B cell (primary cell): ENCODE measurements at regions not wholly inside any gene's neighbourhood (a gene's known extent, or its start where the extent isn't known, plus 50 kb on each side); places are given as distances from the start of the nearest gene placed in this dataset.

ENCODE experiments used
- ATAC-seq: fragments of 200-7000 bp; cut with Tn5 transposase; one replicate; pipeline ENCODE4 v1.10.0; 2021; ENCODE audit warnings: low read depth, mild to moderate bottlenecking, moderate number of reproducible peaks, moderate library complexity
- CTCF ChIA-PET: fragments of 350-600 bp; sonication (Branson Sonifier 250); formaldehyde crosslinking; loops from one replicate; lab custom pipeline; 2021; ENCODE audit warnings: antibody characterized with exemption, inconsistent platforms; lab: Charles Lee
- POLR2A ChIA-PET: fragments of 350-600 bp; sonication (Branson Sonifier 250); formaldehyde crosslinking; loops from one replicate; lab custom pipeline; 2021; ENCODE audit warnings: antibody characterized with exemption; lab: Charles Lee
- DNase-seq: peaks from one replicate; pipeline ENCODE4 v3.0.0; 2013
- H2AFZ ChIP-seq: 2 replicates; pipeline ENCODE4 v1.6.1; 2012; ENCODE audit warnings: mild to moderate bottlenecking, low read depth, low read length; ENCODE audit not compliant: insufficient read depth, poor library complexity, severe bottlenecking
- H3K27ac ChIP-seq, 2 donors: 1 replicate in 1 of 2; 2 replicates in 1 of 2; pipeline ENCODE4 v1.5.1; 2012 to 2013; ENCODE audit warnings: low read length in 2 of 2, mild to moderate bottlenecking in 2 of 2, moderate library complexity in 1 of 2
- H3K27me3 ChIP-seq, 4 experiments: fragments of 200-600 bp in 1 of 4; sonication (generic) in 1 of 4; replicated peaks in 1 of 4; 1 replicate in 2 of 4; 2 replicates in 2 of 4; pipeline versions ENCODE4 v1.6.1 to v1.7.0; 2013 to 2016; ENCODE audit warnings: low read length in 3 of 4, mild to moderate bottlenecking in 2 of 4, mixed read lengths in 1 of 4, moderate library complexity in 1 of 4; ENCODE audit not compliant: insufficient read depth in 4 of 4, control insufficient read depth in 3 of 4; ENCODE audit errors: control extremely low read depth in 1 of 4
- H3K36me3 ChIP-seq, 2 experiments: replicated peaks in 1 of 2; 1 replicate in 1 of 2; 2 replicates in 1 of 2; pipeline versions ENCODE4 v1.6.1 to v1.7.1; 2013; ENCODE audit warnings: low read length in 1 of 2; ENCODE audit not compliant: insufficient read depth in 2 of 2, control insufficient read depth in 1 of 2; ENCODE audit errors: control extremely low read depth in 1 of 2, extremely low read depth in 1 of 2
- H3K4me1 ChIP-seq, 2 donors: fragments of 200-600 bp in 1 of 2; sonication (generic) in 1 of 2; 1 replicate in 1 of 2; 2 replicates in 1 of 2; pipeline versions ENCODE4 v1.5.1 to v1.6.1; 2013 to 2017; ENCODE audit warnings: low read length in 2 of 2; ENCODE audit not compliant: control insufficient read depth in 2 of 2, insufficient read depth in 2 of 2
- H3K4me2 ChIP-seq: replicated peaks from 2 replicates; pipeline ENCODE3; 2012; ENCODE audit warnings: mild to moderate bottlenecking, low read depth, low read length; ENCODE audit not compliant: poor library complexity, severe bottlenecking
- H3K4me3 ChIP-seq, 5 experiments: fragments of 200-600 bp in 1 of 5; sonication (generic) in 1 of 5; 1 replicate in 3 of 5; 2 replicates in 2 of 5; pipeline versions ENCODE4 v1.5.1 to v1.7.0; 2011 to 2016; ENCODE audit warnings: low read length in 4 of 5, mild to moderate bottlenecking in 4 of 5, low read depth in 2 of 5, control low read depth in 1 of 5, moderate library complexity in 1 of 5; ENCODE audit not compliant: insufficient read depth in 1 of 5; ENCODE audit errors: control extremely low read depth in 1 of 5, extremely low read depth in 1 of 5
- H3K79me2 ChIP-seq: fragments of 200-600 bp; sonication (generic); one replicate; pipeline ENCODE4 v1.6.0; 2016; ENCODE audit warnings: low read length; ENCODE audit not compliant: control insufficient read depth, insufficient read depth
- H3K9ac ChIP-seq: fragments of 200-600 bp; sonication (generic); 2 replicates; pipeline ENCODE4 v1.6.1; 2017; ENCODE audit warnings: mild to moderate bottlenecking, low read length, moderate library complexity
- H3K9me3 ChIP-seq, 3 donors: one replicate each; pipeline versions ENCODE4 v1.6.1 to v1.7.1; 2013; ENCODE audit warnings: low read length in 2 of 3; ENCODE audit not compliant: control insufficient read depth in 2 of 3, insufficient read depth in 1 of 3; ENCODE audit errors: control extremely low read depth in 1 of 3
- H4K20me1 ChIP-seq: 2 replicates; pipeline ENCODE4 v1.6.0; 2012; ENCODE audit warnings: mild to moderate bottlenecking, low read length; ENCODE audit not compliant: insufficient read depth, control insufficient read depth, poor library complexity, severe bottlenecking
- H3K27ac Mint-ChIP-seq: one replicate; pipeline ENCODE4 v1.8.0; 2021; ENCODE audit warnings: mixed read lengths
- H3K27me3 Mint-ChIP-seq: one replicate; pipeline ENCODE4 v1.8.0; 2021; ENCODE audit warnings: mixed read lengths
- H3K4me1 Mint-ChIP-seq: one replicate; pipeline ENCODE4 v1.8.0; 2021; ENCODE audit warnings: mixed read lengths
- H3K4me3 Mint-ChIP-seq: one replicate; pipeline ENCODE4 v1.8.0; 2021; ENCODE audit warnings: mixed read lengths
- H3K9me3 Mint-ChIP-seq: one replicate; pipeline ENCODE4 v1.8.0; 2022; ENCODE audit warnings: mixed read lengths; ENCODE audit not compliant: insufficient read depth
- EZH2 ChIP-seq: IDR thresholded peaks from 2 replicates; pipeline ENCODE4 v1.6.1; 2012; ENCODE audit warnings: borderline replicate concordance, low read depth, mild to moderate bottlenecking, moderate library complexity, low read length; ENCODE audit not compliant: insufficient read depth, poor library complexity, severe bottlenecking
- WGBS: methylation state at CpG from one replicate; pipeline ENCODE4 v1.1.5; 2013; ENCODE audit warnings: missing lambda C conversion rate; ENCODE audit not compliant: insufficient coverage; 5-methylcytosine and 5-hydroxymethylcytosine counted together
- intact Hi-C: fragments of 100-400 bp; cut with micrococcal nuclease; formaldehyde crosslinking; loops from one replicate; pipeline ENCODE4 v1.10.0; 2022
- TF ChIP-seq, protein P1 (sequence below): fragments of 200-600 bp; IDR thresholded peaks from one replicate; pipeline ENCODE4 v1.8.0; 2022; ENCODE audit warnings: antibody characterized with exemption, mild to moderate bottlenecking

DNA sequence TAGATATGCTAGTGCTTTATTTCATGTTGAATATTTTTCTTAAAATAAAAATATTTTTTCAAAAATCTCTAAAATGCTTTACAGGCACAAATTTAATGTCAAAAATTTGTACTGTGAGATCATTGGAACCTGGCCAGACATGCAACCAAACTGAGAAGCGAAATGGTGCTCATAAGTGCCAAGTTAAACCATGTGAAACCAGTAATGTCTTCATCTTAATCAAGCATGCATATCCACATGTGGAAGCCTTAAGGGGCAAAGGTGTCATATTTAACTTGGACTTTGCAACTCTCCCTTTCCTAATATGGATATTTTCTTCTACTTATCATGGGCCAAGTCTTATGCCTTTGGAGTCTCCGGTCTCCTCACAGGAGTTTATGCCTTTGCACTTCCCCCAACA, 208.9 kb upstream of the COL8A1 start:
- no peaks in the 10 kb centered on the region for H3K36me3 ChIP-seq

DNA sequence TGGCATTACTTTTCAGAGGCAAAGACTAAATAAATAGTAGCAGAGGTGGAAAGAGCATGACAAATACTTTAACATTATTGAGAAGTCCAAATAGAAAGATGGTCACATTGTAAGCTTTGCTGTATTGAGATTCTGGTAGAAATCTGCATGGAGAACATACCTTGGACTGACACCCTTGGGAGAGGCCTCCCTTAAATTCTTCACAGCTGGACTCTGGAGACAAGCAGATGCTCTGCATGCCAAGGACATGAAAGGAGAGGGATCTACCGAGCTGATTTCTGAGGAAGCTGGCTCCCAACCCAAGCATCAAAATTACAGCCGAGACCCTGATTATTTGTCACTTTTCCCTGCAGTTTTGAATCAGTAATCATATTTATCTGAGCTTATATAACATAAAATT, 212.5 kb upstream of the COL8A1 start:
- no peaks in the 10 kb centered on the region for H3K4me1 Mint-ChIP-seq
- H3K9me3 Mint-ChIP-seq = no peaks in the 10 kb centered on the region
- Histone ChIP-seq H3K4me1 (no peaks in the 10 kb centered on the region), H2AFZ (no peak overlapping the region), H3K79me2 (no peaks in the 10 kb centered on the region), H4K20me1 (no peaks in the 10 kb centered on the region), H3K27me3 (no peaks in the 10 kb centered on the region), H3K4me2 (no peak overlapping the region), H3K9ac (no peak overlapping the region), H3K36me3 (no peaks in the 10 kb centered on the region), H3K4me3 (no peak overlapping the region), H3K9me3 (no peaks in the 10 kb centered on the region), H3K27ac (no peak overlapping the region)
- no peak for ATAC-seq
- H3K27me3 Mint-ChIP-seq = no peaks in the 10 kb centered on the region
- intact Hi-C loops = no loop called here
- ChIA-PET CTCF (no interaction called here), POLR2A (no interaction called here)
- H3K4me3 Mint-ChIP-seq = no peak overlapping the region
- H3K27ac Mint-ChIP-seq = no peak overlapping the region
- no peak for TF ChIP-seq EZH2
- TF ChIP-seq, protein P1, sequence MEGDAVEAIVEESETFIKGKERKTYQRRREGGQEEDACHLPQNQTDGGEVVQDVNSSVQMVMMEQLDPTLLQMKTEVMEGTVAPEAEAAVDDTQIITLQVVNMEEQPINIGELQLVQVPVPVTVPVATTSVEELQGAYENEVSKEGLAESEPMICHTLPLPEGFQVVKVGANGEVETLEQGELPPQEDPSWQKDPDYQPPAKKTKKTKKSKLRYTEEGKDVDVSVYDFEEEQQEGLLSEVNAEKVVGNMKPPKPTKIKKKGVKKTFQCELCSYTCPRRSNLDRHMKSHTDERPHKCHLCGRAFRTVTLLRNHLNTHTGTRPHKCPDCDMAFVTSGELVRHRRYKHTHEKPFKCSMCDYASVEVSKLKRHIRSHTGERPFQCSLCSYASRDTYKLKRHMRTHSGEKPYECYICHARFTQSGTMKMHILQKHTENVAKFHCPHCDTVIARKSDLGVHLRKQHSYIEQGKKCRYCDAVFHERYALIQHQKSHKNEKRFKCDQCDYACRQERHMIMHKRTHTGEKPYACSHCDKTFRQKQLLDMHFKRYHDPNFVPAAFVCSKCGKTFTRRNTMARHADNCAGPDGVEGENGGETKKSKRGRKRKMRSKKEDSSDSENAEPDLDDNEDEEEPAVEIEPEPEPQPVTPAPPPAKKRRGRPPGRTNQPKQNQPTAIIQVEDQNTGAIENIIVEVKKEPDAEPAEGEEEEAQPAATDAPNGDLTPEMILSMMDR = no peak
- DNase-seq = no peak
- no CpG with 5 or more reads among the region's 2 CpGs for WGBS

More for the DNA sequence above, 208.9 kb upstream of the COL8A1 start:
- no peak for ATAC-seq
- no peak overlapping the region for H3K4me2 ChIP-seq
- no peak overlapping the region for H3K9ac ChIP-seq
- H4K20me1 ChIP-seq = no peaks in the 10 kb centered on the region
- Mint-ChIP-seq H3K4me1 (no peaks in the 10 kb centered on the region), H3K27ac (no peak overlapping the region), H3K9me3 (peaks cover 2% of the 10 kb centered on the region), H3K27me3 (no peaks in the 10 kb centered on the region), H3K4me3 (no peak overlapping the region)
- 80% methylated on average over 1 of the region's 2 CpGs for WGBS
- H3K79me2 ChIP-seq = no peaks in the 10 kb centered on the region
- H3K4me3 ChIP-seq = no peak overlapping the region
- H2AFZ ChIP-seq = no peak overlapping the region
- intact Hi-C loops = no loop called here
- H3K4me1 ChIP-seq = no peaks in the 10 kb centered on the region
- TF ChIP-seq, protein P1 = no peak
- TF ChIP-seq EZH2 = no peak
- H3K27me3 ChIP-seq = no peaks in the 10 kb centered on the region
- no peak for DNase-seq
- no peaks in the 10 kb centered on the region for H3K9me3 ChIP-seq
- CTCF ChIA-PET = no interaction called here
- POLR2A ChIA-PET = no interaction called here
- H3K27ac ChIP-seq = no peak overlapping the region
